IPS-NIHi11 (cell line): ENCODE measurements at regions not wholly inside any gene's neighbourhood (a gene's known extent, or its start where the extent isn't known, plus 50 kb on each side); places are given as distances from the start of the nearest gene placed in this dataset.
"Not testable (repeated sequence)": the region's sequence is repeated elsewhere in the genome, so short reads cannot be mapped to it uniquely, and the experiment has no call there.

Source experiments
- DNase-seq: peaks from one replicate; pipeline ENCODE4 v3.0.0; 2012; ENCODE audit warnings: mixed read lengths, low spot score

- no peak for DNase-seq
Measured at GRCh38 chrX:27404366-27404765, 58.8 kb downstream of the PPP4R3C start.

DNA sequence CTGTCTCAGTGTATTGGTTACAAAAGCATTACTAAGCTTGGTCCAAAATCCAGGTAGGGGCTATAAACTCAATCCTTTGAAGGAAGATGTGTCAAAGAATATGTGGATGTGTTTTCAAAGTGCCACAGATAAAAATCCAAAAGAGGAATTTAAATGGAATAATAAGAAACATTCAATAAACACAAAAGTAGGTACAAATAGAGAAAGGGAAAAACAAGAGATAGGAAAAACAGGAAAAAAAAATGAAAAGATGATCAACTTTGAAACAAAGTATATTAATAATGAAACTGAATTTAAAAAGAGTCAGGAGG lies 64.0 kb downstream of the PPP4R3C start:
- no peak for DNase-seq

- DNase-seq: no peak
Measured at GRCh38 chrX:27391623-27392022, 71.5 kb downstream of the PPP4R3C start.

GRCh38 chrX:27381419-27381818 lies 81.7 kb downstream of the PPP4R3C start:
- DNase-seq: no peak

- no peak for DNase-seq
Measured at GRCh38 chrX:27380163-27380845, 82.8 kb downstream of the PPP4R3C start.

- DNase-seq: no peak
Measured at GRCh38 chrX:27354021-27354420, 109.1 kb downstream of the PPP4R3C start.

DNA sequence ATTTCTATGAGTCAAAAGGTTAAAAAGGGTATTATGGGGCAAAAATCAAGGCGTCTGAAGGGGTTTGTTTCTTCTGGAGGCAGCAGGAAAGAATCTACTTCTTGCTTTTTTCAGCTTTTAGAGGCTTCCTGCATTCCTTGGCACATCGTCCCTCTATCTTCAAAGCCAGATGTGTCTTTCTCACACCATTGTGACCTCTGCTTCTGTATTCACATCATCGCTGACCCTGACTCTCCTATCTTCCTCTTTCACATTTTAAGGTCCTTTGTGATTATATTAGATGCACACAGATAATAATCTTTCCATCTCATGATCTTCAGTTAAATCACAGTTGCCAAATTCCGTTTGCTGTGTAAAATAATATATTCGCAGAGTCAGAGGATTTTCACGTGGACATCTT lies 112.7 kb downstream of the PPP4R3C start:
- DNase-seq: no peak

DNA sequence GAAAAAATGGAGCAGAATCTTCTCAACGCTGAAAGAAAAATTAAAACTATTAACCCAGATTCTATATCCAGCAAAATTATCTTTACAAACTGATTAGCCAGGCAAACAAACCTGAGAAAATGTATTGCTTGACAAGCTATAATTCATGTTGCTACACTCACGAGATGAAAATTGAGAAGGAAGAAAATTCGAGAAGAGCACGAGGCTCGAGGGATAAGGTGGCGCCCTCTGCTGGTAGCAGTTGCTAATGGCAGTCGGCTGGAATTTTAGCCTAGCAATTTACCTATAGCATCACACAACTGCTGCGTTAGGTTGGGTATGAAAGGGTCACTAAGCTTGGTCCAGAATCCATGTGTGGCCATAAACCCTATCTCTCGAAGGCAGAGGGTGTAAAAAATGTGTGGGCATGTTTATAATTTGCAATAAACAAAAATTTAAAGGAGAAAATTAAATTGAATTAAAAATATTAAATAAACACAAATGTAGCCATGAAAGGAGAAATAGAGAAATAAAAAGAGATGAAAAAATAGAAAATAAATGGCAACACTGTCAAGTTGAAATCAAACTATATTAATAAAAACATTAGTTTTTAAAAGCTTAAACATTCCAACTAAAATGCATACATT lies 126.6 kb downstream of the PPP4R3C start:
- DNase-seq: peak; percentile 20

GRCh38 chrX:27321632-27322031 lies 141.5 kb downstream of the PPP4R3C start:
- no peak for DNase-seq

- DNase-seq: no peak
Measured at GRCh38 chrX:27309406-27309805, 153.7 kb downstream of the PPP4R3C start.

DNA sequence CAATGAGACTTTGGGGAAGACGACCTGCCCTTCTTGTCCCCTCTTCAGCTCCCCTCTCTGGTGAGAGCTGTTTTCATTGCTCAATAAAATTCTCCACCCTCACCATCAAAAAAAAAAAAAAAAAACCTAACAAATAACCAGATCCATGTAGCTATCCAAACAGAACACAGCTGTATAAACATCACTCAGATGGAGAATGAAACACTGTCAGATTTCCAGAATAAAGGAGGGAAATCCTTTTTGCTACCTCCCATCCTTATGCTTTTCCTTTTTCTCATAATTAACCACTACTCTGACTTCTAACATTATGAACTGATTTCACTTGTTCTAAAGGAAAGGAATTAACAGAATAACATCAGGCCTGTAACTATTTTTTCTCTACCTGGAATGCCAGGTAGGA lies 155.6 kb downstream of the PPP4R3C start:
- no peak for DNase-seq

DNA sequence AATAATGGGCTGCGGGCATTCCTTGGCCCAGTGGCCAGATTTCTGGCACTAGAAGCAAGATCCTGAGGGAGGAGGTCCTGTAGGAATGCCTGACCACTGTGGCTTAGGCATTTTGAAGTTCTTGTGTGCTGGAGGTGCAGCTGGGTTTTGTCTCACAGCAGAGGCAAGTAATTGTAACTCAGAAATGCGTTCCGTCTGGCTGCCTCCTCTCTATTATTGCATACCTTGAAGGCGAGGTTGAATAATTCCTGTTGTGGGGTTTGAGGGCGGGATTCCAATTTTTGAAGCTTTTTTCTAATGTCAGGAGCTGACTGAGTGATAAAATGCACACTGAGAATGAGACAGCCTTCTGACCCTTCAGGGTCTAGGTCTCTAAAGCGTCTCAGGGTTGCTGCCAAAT lies 170.6 kb downstream of the PPP4R3C start:
- DNase-seq: not testable (repeated sequence)

GRCh38 chrX:27276751-27277150 lies 186.4 kb downstream of the PPP4R3C start:
- no peak for DNase-seq

GRCh38 chrX:27254656-27255055 lies 208.5 kb downstream of the PPP4R3C start:
- DNase-seq: no peak

GRCh38 chrX:27251369-27251768 lies 211.8 kb downstream of the PPP4R3C start:
- peak; percentile 1 for DNase-seq

GRCh38 chrX:27242581-27242980 lies 220.6 kb downstream of the PPP4R3C start:
- no peak for DNase-seq

DNA sequence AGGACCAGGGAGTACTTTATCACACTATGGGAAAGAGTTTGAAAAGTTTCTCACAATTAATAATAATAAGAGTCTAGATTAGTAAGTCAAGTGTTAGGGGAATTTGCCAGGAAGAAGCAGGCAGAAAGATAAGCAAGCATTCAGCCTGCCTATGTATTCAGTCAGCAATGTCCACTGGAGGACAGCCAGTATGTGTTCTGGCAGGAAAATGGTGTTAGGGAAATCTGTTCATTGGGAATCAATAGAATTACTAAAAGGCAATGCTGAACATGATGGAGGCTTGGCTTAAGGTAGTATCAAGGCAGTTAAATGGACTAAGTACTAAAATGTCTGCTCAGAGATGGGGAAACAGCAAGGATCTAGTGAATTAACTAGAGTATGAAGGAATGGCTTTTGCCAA lies 221.2 kb downstream of the PPP4R3C start:
- no peak for DNase-seq

- not testable (repeated sequence) for DNase-seq
Measured at GRCh38 chrX:27240042-27240441, 223.1 kb downstream of the PPP4R3C start.

- DNase-seq: no peak
Measured at GRCh38 chrX:27236681-27237080, 226.5 kb downstream of the PPP4R3C start.

DNA sequence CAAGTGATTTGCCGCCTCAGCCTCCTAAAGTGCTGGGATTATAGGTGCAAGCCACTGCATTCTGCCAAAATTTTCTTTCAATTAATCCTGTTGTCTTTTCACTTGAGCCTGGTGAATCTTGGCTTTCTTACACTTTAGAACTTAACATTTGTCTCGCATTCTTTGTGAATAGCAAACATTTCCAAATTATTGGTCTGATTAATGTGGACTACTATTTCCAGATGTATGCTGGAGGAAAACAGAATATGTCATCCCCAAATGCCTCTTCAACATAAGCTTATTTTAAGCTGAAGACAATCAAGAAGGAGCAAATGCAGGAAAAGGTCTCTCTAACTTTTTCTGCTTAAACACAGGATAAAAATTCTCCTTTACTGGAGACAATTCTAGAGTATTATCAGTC lies 233.4 kb downstream of the PPP4R3C start:
- no peak for DNase-seq

- no peak for DNase-seq
Measured at GRCh38 chrX:27222661-27223060, 240.5 kb downstream of the PPP4R3C start.

- DNase-seq: peak; percentile 8
Measured at GRCh38 chrX:27186671-27187070, 276.5 kb downstream of the PPP4R3C start.

DNA sequence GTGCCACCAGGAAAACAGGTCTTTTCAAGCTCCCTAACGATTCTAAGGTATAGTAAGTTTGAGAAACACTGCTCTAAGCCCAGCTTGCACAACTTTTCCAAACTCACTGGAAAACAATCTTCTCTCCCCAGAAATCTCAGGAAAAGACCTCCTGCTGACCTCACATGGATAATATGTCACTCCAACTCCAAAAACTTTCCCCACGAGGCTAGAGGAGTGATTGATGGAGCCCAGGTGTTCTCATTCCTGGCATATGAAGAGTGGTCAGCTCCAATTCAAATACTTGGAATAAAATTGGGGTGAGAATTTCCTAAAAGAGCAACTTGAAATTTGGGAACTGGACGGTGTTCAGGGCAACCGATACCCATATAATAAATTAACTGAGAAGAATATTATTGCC lies 299.9 kb downstream of the PPP4R3C start:
- DNase-seq: no peak

- no peak for DNase-seq
Measured at GRCh38 chrX:27162496-27162895, 300.6 kb downstream of the PPP4R3C start.
